ENCODE measurements at regions not wholly inside any gene's neighbourhood (a gene's known extent, or its start where the extent isn't known, plus 50 kb on each side); places are given as distances from the start of the nearest gene placed in this dataset.
"Not testable (repeated sequence)": the region's sequence is repeated elsewhere in the genome, so short reads cannot be mapped to it uniquely, and the experiment has no call there.

- DNase-seq: no peak
Observed at GRCh38 chr9:120338340-120338739, 241.6 kb downstream of the CDK5RAP2 start.

- no peak for DNase-seq
Observed at GRCh38 chr9:120337131-120337530, 242.8 kb downstream of the CDK5RAP2 start.

GRCh38 chr9:120336753-120337090, 243.2 kb downstream of the CDK5RAP2 start:
- no peak for DNase-seq

GRCh38 chr9:120336021-120336752, 243.8 kb downstream of the CDK5RAP2 start:
- no peak for DNase-seq

GRCh38 chr9:120331913-120332312, 248.1 kb downstream of the CDK5RAP2 start:
- DNase-seq: no peak

- DNase-seq: no peak
Observed at GRCh38 chr9:120330031-120330430, 249.9 kb downstream of the CDK5RAP2 start.

GRCh38 chr9:120327322-120327721, 252.6 kb downstream of the CDK5RAP2 start:
- DNase-seq: no peak

GRCh38 chr9:120326049-120326693, 253.8 kb downstream of the CDK5RAP2 start:
- no peak for DNase-seq

- no peak for DNase-seq
Observed at GRCh38 chr9:120324996-120325642, 254.8 kb downstream of the CDK5RAP2 start.

GRCh38 chr9:120324461-120324860, 255.5 kb downstream of the CDK5RAP2 start:
- DNase-seq: no peak

GRCh38 chr9:120323125-120323524, 256.8 kb downstream of the CDK5RAP2 start:
- DNase-seq: no peak

- DNase-seq: no peak
Observed at GRCh38 chr9:120319452-120319851, 260.5 kb downstream of the CDK5RAP2 start.

- no peak for DNase-seq
Observed at GRCh38 chr9:120315154-120315553, 264.8 kb downstream of the CDK5RAP2 start.

- DNase-seq: no peak
Observed at GRCh38 chr9:120312031-120312430, 267.9 kb downstream of the CDK5RAP2 start.

GRCh38 chr9:120310035-120310434, 269.9 kb downstream of the CDK5RAP2 start:
- no peak for DNase-seq

GRCh38 chr9:120308495-120308894, 271.5 kb downstream of the CDK5RAP2 start:
- DNase-seq: no peak

- no peak for DNase-seq
Observed at GRCh38 chr9:120307599-120307998, 272.4 kb downstream of the CDK5RAP2 start.

- DNase-seq: no peak
Observed at GRCh38 chr9:120306561-120306960, 273.4 kb downstream of the CDK5RAP2 start.

GRCh38 chr9:120306088-120306487, 273.9 kb downstream of the CDK5RAP2 start:
- DNase-seq: no peak

- DNase-seq: not testable (repeated sequence)
Observed at GRCh38 chr9:120304896-120305295, 275.1 kb downstream of the CDK5RAP2 start.

GRCh38 chr9:120303519-120303918, 276.4 kb downstream of the CDK5RAP2 start:
- DNase-seq: no peak

GRCh38 chr9:120299785-120300184, 280.2 kb downstream of the CDK5RAP2 start:
- no peak for DNase-seq

- DNase-seq: no peak
Observed at GRCh38 chr9:120294003-120294402, 286.0 kb downstream of the CDK5RAP2 start.

- no peak for DNase-seq
Observed at GRCh38 chr9:120292606-120293005, 287.4 kb downstream of the CDK5RAP2 start.

All from CD4-positive, alpha-beta T cell treated with Interleukin-21 for 1 hour (primary cell).